ENCODE measurements at regions not wholly inside any gene's neighbourhood (a gene's known extent, or its start where the extent isn't known, plus 50 kb on each side); places are given as distances from the start of the nearest gene placed in this dataset.

GRCh38 chr1:191971447-191971846 lies 186.8 kb upstream of the RGS18 start:
- no peaks in the 10 kb centered on the region for H3F3A ChIP-seq (ENCODE audit: control insufficient read depth, insufficient read depth)
- H3K36me3 ChIP-seq (ENCODE audit: control insufficient read depth, low read length), result no peaks in the 10 kb centered on the region
- H3K27ac ChIP-seq (ENCODE audit: low read depth, low read length), result no peak overlapping the region
- H3K9me2 ChIP-seq (replicated peaks; ENCODE audit: control insufficient read depth, low read length), result no peaks in the 10 kb centered on the region
- no peaks in the 10 kb centered on the region for H3K79me2 ChIP-seq (ENCODE audit: control insufficient read depth, low read length)
- H4K20me1 ChIP-seq (ENCODE audit: control insufficient read depth, insufficient read depth, low read depth, low read length), result no peaks in the 10 kb centered on the region
- no peaks in the 10 kb centered on the region for H3K9me3 ChIP-seq (ENCODE audit: control insufficient read depth, insufficient read depth, low read length)
- H3K4me1 ChIP-seq (ENCODE audit: control insufficient read depth, low read length), result no peaks in the 10 kb centered on the region
- TF ChIP-seq, protein P1, sequence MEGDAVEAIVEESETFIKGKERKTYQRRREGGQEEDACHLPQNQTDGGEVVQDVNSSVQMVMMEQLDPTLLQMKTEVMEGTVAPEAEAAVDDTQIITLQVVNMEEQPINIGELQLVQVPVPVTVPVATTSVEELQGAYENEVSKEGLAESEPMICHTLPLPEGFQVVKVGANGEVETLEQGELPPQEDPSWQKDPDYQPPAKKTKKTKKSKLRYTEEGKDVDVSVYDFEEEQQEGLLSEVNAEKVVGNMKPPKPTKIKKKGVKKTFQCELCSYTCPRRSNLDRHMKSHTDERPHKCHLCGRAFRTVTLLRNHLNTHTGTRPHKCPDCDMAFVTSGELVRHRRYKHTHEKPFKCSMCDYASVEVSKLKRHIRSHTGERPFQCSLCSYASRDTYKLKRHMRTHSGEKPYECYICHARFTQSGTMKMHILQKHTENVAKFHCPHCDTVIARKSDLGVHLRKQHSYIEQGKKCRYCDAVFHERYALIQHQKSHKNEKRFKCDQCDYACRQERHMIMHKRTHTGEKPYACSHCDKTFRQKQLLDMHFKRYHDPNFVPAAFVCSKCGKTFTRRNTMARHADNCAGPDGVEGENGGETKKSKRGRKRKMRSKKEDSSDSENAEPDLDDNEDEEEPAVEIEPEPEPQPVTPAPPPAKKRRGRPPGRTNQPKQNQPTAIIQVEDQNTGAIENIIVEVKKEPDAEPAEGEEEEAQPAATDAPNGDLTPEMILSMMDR (IDR thresholded peaks at IDR 0.05; ENCODE audit: low read depth, low read length, poor library complexity, severe bottlenecking), result no peak
- no peak for TF ChIP-seq EZH2phosphoT487 (IDR thresholded peaks at IDR 0.05; ENCODE audit: borderline replicate concordance, low read length)
- H3K4me3 ChIP-seq (ENCODE audit: low read length), result no peak overlapping the region
- H3K27me3 ChIP-seq (ENCODE audit: control insufficient read depth, low read length), result no peaks in the 10 kb centered on the region
- no peak overlapping the region for H3K4me2 ChIP-seq (ENCODE audit: low read length)

DNA sequence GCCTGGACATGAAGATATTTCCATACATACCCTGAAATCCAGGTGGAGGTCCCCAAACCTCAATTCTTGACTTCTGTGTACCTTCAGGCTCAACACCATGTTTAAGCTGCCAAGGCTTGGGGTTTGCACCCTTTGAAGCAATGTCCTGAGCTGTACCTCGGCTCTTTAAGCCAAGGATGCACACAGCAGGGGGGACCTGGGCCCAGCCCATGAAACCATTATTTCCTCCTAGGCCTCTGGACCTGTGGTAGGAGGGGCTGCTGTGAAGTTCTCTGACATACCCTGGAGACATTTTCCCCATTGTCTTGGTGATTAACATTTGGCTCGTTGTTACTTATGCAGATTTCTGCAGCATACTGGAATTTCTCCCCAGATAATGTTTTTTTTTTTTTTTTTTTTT lies 184.3 kb upstream of the RGS18 start:
- H3K36me3 ChIP-seq (ENCODE audit: control insufficient read depth, low read length), result no peaks in the 10 kb centered on the region
- no peaks in the 10 kb centered on the region for H3K9me2 ChIP-seq (replicated peaks; ENCODE audit: control insufficient read depth, low read length)
- no peak for TF ChIP-seq EZH2phosphoT487 (IDR thresholded peaks at IDR 0.05; ENCODE audit: borderline replicate concordance, low read length)
- TF ChIP-seq, protein P1 (IDR thresholded peaks at IDR 0.05; ENCODE audit: low read depth, low read length, poor library complexity, severe bottlenecking), result no peak
- H3K4me1 ChIP-seq (ENCODE audit: control insufficient read depth, low read length), result no peaks in the 10 kb centered on the region
- H3K4me3 ChIP-seq (ENCODE audit: low read length), result no peak overlapping the region
- H4K20me1 ChIP-seq (ENCODE audit: control insufficient read depth, insufficient read depth, low read depth, low read length), result no peaks in the 10 kb centered on the region
- H3K27ac ChIP-seq (ENCODE audit: low read depth, low read length), result no peak overlapping the region
- no peaks in the 10 kb centered on the region for H3K79me2 ChIP-seq (ENCODE audit: control insufficient read depth, low read length)
- no peaks in the 10 kb centered on the region for H3K27me3 ChIP-seq (ENCODE audit: control insufficient read depth, low read length)
- no peaks in the 10 kb centered on the region for H3K9me3 ChIP-seq (ENCODE audit: control insufficient read depth, insufficient read depth, low read length)
- H3K4me2 ChIP-seq (ENCODE audit: low read length), result no peak overlapping the region
- no peaks in the 10 kb centered on the region for H3F3A ChIP-seq (ENCODE audit: control insufficient read depth, insufficient read depth)

GRCh38 chr1:191977874-191978506 lies 180.3 kb upstream of the RGS18 start:
- H4K20me1 ChIP-seq (ENCODE audit: control insufficient read depth, insufficient read depth, low read depth, low read length), result no peaks in the 10 kb centered on the region
- no peaks in the 10 kb centered on the region for H3F3A ChIP-seq (ENCODE audit: control insufficient read depth, insufficient read depth)
- no peaks in the 10 kb centered on the region for H3K4me1 ChIP-seq (ENCODE audit: control insufficient read depth, low read length)
- TF ChIP-seq EZH2phosphoT487 (IDR thresholded peaks at IDR 0.05; ENCODE audit: borderline replicate concordance, low read length), result no peak
- TF ChIP-seq, protein P1 (IDR thresholded peaks at IDR 0.05; ENCODE audit: low read depth, low read length, poor library complexity, severe bottlenecking), result no peak
- no peak overlapping the region for H3K4me2 ChIP-seq (ENCODE audit: low read length)
- no peaks in the 10 kb centered on the region for H3K9me3 ChIP-seq (ENCODE audit: control insufficient read depth, insufficient read depth, low read length)
- no peak overlapping the region for H3K27ac ChIP-seq (ENCODE audit: low read depth, low read length)
- no peaks in the 10 kb centered on the region for H3K27me3 ChIP-seq (ENCODE audit: control insufficient read depth, low read length)
- no peaks in the 10 kb centered on the region for H3K9me2 ChIP-seq (replicated peaks; ENCODE audit: control insufficient read depth, low read length)
- H3K36me3 ChIP-seq (ENCODE audit: control insufficient read depth, low read length), result no peaks in the 10 kb centered on the region
- no peak overlapping the region for H3K4me3 ChIP-seq (ENCODE audit: low read length)
- H3K79me2 ChIP-seq (ENCODE audit: control insufficient read depth, low read length), result no peaks in the 10 kb centered on the region
